CD8-positive, alpha-beta memory T cell (primary cell): ENCODE measurements at regions not wholly inside any gene's neighbourhood (a gene's known extent, or its start where the extent isn't known, plus 50 kb on each side); places are given as distances from the start of the nearest gene placed in this dataset.
"Not testable (repeated sequence)": the region's sequence is repeated elsewhere in the genome, so short reads cannot be mapped to it uniquely, and the experiment has no call there.

Experiments used
- CTCF ChIA-PET: fragments of 350-600 bp; sonication (Branson Sonifier 250); formaldehyde crosslinking; loops from one replicate; lab custom pipeline; 2021; ENCODE audit warnings: antibody characterized with exemption; lab: Charles Lee
- POLR2A ChIA-PET: fragments of 350-600 bp; sonication (Branson Sonifier 250); formaldehyde crosslinking; loops from one replicate; lab custom pipeline; 2021; ENCODE audit warnings: antibody characterized with exemption; lab: Charles Lee
- DNase-seq, 5 donors: peaks; one replicate each; pipeline versions ENCODE4 v3.0.0 to v3.0.0-alpha.2; 2020 to 2022; ENCODE audit warnings: mixed read lengths in 1 of 5
- H3K27ac ChIP-seq: one replicate; pipeline ENCODE4 v1.7.0; 2013; ENCODE audit warnings: low read depth, mild to moderate bottlenecking, low read length, moderate library complexity
- H3K27me3 ChIP-seq: 2 replicates; pipeline ENCODE4 v1.7.0; 2013; ENCODE audit warnings: low read length, mild to moderate bottlenecking; ENCODE audit not compliant: insufficient read depth, poor library complexity, severe bottlenecking
- H3K36me3 ChIP-seq: 2 replicates; pipeline ENCODE4 v1.7.0; 2013; ENCODE audit warnings: mild to moderate bottlenecking, low read length, moderate library complexity; ENCODE audit not compliant: insufficient read depth
- H3K4me1 ChIP-seq: 2 replicates; pipeline ENCODE4 v1.7.0; 2013; ENCODE audit warnings: mild to moderate bottlenecking, low read length, moderate library complexity; ENCODE audit not compliant: insufficient read depth
- H3K4me3 ChIP-seq: 2 replicates; pipeline ENCODE4 v1.7.0; 2013; ENCODE audit warnings: mild to moderate bottlenecking, low read length
- H3K9me3 ChIP-seq: 2 replicates; pipeline ENCODE4 v1.7.0; 2013; ENCODE audit warnings: mild to moderate bottlenecking, low read length
- H3K27ac Mint-ChIP-seq, 8 donors: one replicate each; pipeline ENCODE4 v1.8.0; 2020 to 2021; ENCODE audit warnings: mixed read lengths in 8 of 8, mild to moderate bottlenecking in 6 of 8, inconsistent platforms in 3 of 8, moderate library complexity in 3 of 8
- H3K27me3 Mint-ChIP-seq, 2 donors: one replicate each; pipeline ENCODE4 v1.8.0; 2020 to 2021; ENCODE audit warnings: mixed read lengths in 2 of 2, mild to moderate bottlenecking in 1 of 2, moderate library complexity in 1 of 2
- H3K36me3 Mint-ChIP-seq, 3 donors: one replicate each; pipeline ENCODE4 v1.8.0; 2020 to 2021; ENCODE audit warnings: mixed read lengths in 3 of 3, inconsistent platforms in 1 of 3, mild to moderate bottlenecking in 1 of 3
- H3K4me1 Mint-ChIP-seq, 3 donors: one replicate each; pipeline ENCODE4 v1.8.0; 2020 to 2021; ENCODE audit warnings: mixed read lengths in 3 of 3, inconsistent platforms in 1 of 3, mild to moderate bottlenecking in 1 of 3
- H3K4me3 Mint-ChIP-seq, 7 donors: one replicate each; pipeline ENCODE4 v1.8.0; 2020 to 2021; ENCODE audit warnings: mixed read lengths in 7 of 7, mild to moderate bottlenecking in 6 of 7, moderate library complexity in 4 of 7, inconsistent platforms in 2 of 7
- H3K9me3 Mint-ChIP-seq, 5 donors: one replicate each; pipeline ENCODE4 v1.8.0; 2020 to 2022; ENCODE audit warnings: mixed read lengths in 5 of 5, mild to moderate bottlenecking in 3 of 5, moderate library complexity in 2 of 5, inconsistent platforms in 1 of 5

GRCh38 chr2:7094231-7094741 lies 177.1 kb downstream of the RNF144A start:
- Mint-ChIP-seq H3K9me3 (no peaks in the 10 kb centered on the region), H3K27ac (no peak overlapping the region), H3K36me3 (no peaks in the 10 kb centered on the region), H3K4me1 (peaks cover 6 to 9% (median 8%) of the 10 kb centered on the region in 3 donors), H3K27me3 (peaks cover 0 to 2% of the 10 kb centered on the region in 2 donors), H3K4me3 (no peak overlapping the region)
- H3K27ac ChIP-seq: no peak overlapping the region
- H3K4me1 ChIP-seq: peaks cover 9% of the 10 kb centered on the region
- no peaks in the 10 kb centered on the region for H3K27me3 ChIP-seq
- no peaks in the 10 kb centered on the region for H3K9me3 ChIP-seq
- ChIA-PET CTCF (interaction anchor here (1.4 kb wide), 1 partner anchor 8 kb away, joined by 3 read pairs; no protein-coding TSS in a partner anchor), POLR2A (no interaction called here)
- no peak for DNase-seq
- H3K36me3 ChIP-seq: no peaks in the 10 kb centered on the region
- no peak overlapping the region for H3K4me3 ChIP-seq

GRCh38 chr2:7096726-7097352 lies 179.6 kb downstream of the RNF144A start:
- H3K4me1 Mint-ChIP-seq: peaks cover 6 to 9% (median 8%) of the 10 kb centered on the region in 3 donors

GRCh38 chr2:7097353-7097895 lies 180.2 kb downstream of the RNF144A start:
- CTCF ChIA-PET: interaction anchor here (0.7 to 2.9 kb wide), 16 partner anchors 8 to 1663 kb away, joined by 3 to 17 read pairs (median 4); partner anchors contain the start of gene ID2
- peak overlapping the region in 5 of 8 donors; percentile 25 to 56 (median 42) for H3K27ac Mint-ChIP-seq
- Histone ChIP-seq H3K4me1 (peaks cover 9% of the 10 kb centered on the region), H3K4me3 (peak overlapping the region; percentile 57), H3K27ac (no peak overlapping the region), H3K36me3 (no peaks in the 10 kb centered on the region), H3K9me3 (no peaks in the 10 kb centered on the region), H3K27me3 (no peaks in the 10 kb centered on the region)
- peaks cover 6 to 9% (median 8%) of the 10 kb centered on the region in 3 donors for H3K4me1 Mint-ChIP-seq
- H3K27me3 Mint-ChIP-seq: peaks cover 0 to 2% of the 10 kb centered on the region in 2 donors
- no peaks in the 10 kb centered on the region for H3K9me3 Mint-ChIP-seq
- peak overlapping the region in 6 of 7 donors; percentile 70 to 86 (median 79) for H3K4me3 Mint-ChIP-seq
- POLR2A ChIA-PET: no interaction called here
- DNase-seq: peak; percentile 64 to 78 (median 67)
- no peaks in the 10 kb centered on the region for H3K36me3 Mint-ChIP-seq

More at GRCh38 chr2:7096726-7097352, 179.6 kb downstream of the RNF144A start:
- H3K9me3 ChIP-seq: no peaks in the 10 kb centered on the region
- Mint-ChIP-seq H3K27ac (no peak overlapping the region), H3K36me3 (no peaks in the 10 kb centered on the region), H3K4me3 (peak overlapping the region in 6 of 7 donors; percentile 70 to 86 (median 79)), H3K27me3 (peaks cover 0 to 2% of the 10 kb centered on the region in 2 donors), H3K9me3 (no peaks in the 10 kb centered on the region)
- H3K27me3 ChIP-seq: no peaks in the 10 kb centered on the region
- ChIA-PET POLR2A (no interaction called here), CTCF (interaction anchor here (0.7 to 2.9 kb wide), 16 partner anchors 7 to 1664 kb away, joined by 3 to 17 read pairs (median 4); partner anchors contain the start of gene ID2)
- H3K4me1 ChIP-seq: peaks cover 9% of the 10 kb centered on the region
- no peak overlapping the region for H3K27ac ChIP-seq
- no peaks in the 10 kb centered on the region for H3K36me3 ChIP-seq
- DNase-seq: no peak
- no peak overlapping the region for H3K4me3 ChIP-seq

GRCh38 chr2:7098816-7099215 lies 181.6 kb downstream of the RNF144A start:
- Mint-ChIP-seq H3K27me3 (peaks cover 0 to 2% of the 10 kb centered on the region in 2 donors), H3K4me1 (peaks cover 6 to 9% (median 8%) of the 10 kb centered on the region in 3 donors), H3K36me3 (peaks cover 0 to 2% (median 0%) of the 10 kb centered on the region in 3 donors), H3K9me3 (no peaks in the 10 kb centered on the region), H3K27ac (no peak overlapping the region), H3K4me3 (no peak overlapping the region)
- Histone ChIP-seq H3K27me3 (no peaks in the 10 kb centered on the region), H3K4me3 (no peak overlapping the region), H3K27ac (no peak overlapping the region), H3K4me1 (peaks cover 9% of the 10 kb centered on the region), H3K36me3 (no peaks in the 10 kb centered on the region), H3K9me3 (no peaks in the 10 kb centered on the region)
- no peak for DNase-seq
- POLR2A ChIA-PET: no interaction called here
- CTCF ChIA-PET: interaction anchor here (1.0 kb wide), 1 partner anchor 84 kb away, joined by 3 read pairs; no protein-coding TSS in a partner anchor

- H3K9me3 Mint-ChIP-seq, POLR2A ChIA-PET, H3K27me3 ChIP-seq, H3K9me3 ChIP-seq, H3K36me3 Mint-ChIP-seq, H3K4me1 ChIP-seq, DNase-seq, H3K4me1 Mint-ChIP-seq, H3K27me3 Mint-ChIP-seq, H3K36me3 ChIP-seq, H3K27ac ChIP-seq, H3K4me3 ChIP-seq, H3K27ac Mint-ChIP-seq: not testable (repeated sequence)
- CTCF ChIA-PET: interaction anchor here (1.0 kb wide), 1 partner anchor 85 kb away, joined by 3 read pairs; no protein-coding TSS in a partner anchor
- H3K4me3 Mint-ChIP-seq: peak overlapping the region in 1 of 7 donors; percentile 11
Measured at GRCh38 chr2:7099687-7100086, 182.5 kb downstream of the RNF144A start.

- H3K4me1 Mint-ChIP-seq: peaks cover 0 to under 1% (median under 1%) of the 10 kb centered on the region in 3 donors
- Histone ChIP-seq H3K36me3 (no peaks in the 10 kb centered on the region), H3K4me1 (no peaks in the 10 kb centered on the region), H3K27me3 (no peaks in the 10 kb centered on the region), H3K9me3 (no peaks in the 10 kb centered on the region), H3K4me3 (no peak overlapping the region), H3K27ac (no peak overlapping the region)
- H3K4me3 Mint-ChIP-seq: no peak overlapping the region
- CTCF ChIA-PET: no interaction called here
- no peak for DNase-seq
- H3K27me3 Mint-ChIP-seq: no peaks in the 10 kb centered on the region
- H3K27ac Mint-ChIP-seq: no peak overlapping the region
- H3K9me3 Mint-ChIP-seq: no peaks in the 10 kb centered on the region
- peaks cover 0 to 15% (median 5%) of the 10 kb centered on the region in 3 donors for H3K36me3 Mint-ChIP-seq
- POLR2A ChIA-PET: no interaction called here
Measured at GRCh38 chr2:7102826-7103225, 185.6 kb downstream of the RNF144A start.

- Histone ChIP-seq H3K27ac (no peak overlapping the region), H3K9me3 (no peaks in the 10 kb centered on the region), H3K4me3 (no peak overlapping the region), H3K27me3 (no peaks in the 10 kb centered on the region), H3K36me3 (no peaks in the 10 kb centered on the region), H3K4me1 (no peaks in the 10 kb centered on the region)
- H3K4me3 Mint-ChIP-seq: no peak overlapping the region
- peak overlapping the region in 1 of 8 donors; percentile 92 for H3K27ac Mint-ChIP-seq
- peaks cover 4 to 18% (median 11%) of the 10 kb centered on the region in 3 donors for H3K36me3 Mint-ChIP-seq
- DNase-seq: no peak
- ChIA-PET CTCF (interaction anchor here (0.6 to 3.4 kb wide), 2 partner anchors 12 to 882 kb away, joined by 3 to 17 read pairs; no protein-coding TSS in a partner anchor), POLR2A (no interaction called here)
- H3K9me3 Mint-ChIP-seq: peaks cover 0 to 7% (median 2%) of the 10 kb centered on the region in 5 donors
- H3K27me3 Mint-ChIP-seq: peaks cover 0 to 3% of the 10 kb centered on the region in 2 donors
- H3K4me1 Mint-ChIP-seq: no peaks in the 10 kb centered on the region
Measured at GRCh38 chr2:7108792-7109532, 191.8 kb downstream of the RNF144A start.
